H1 (cell line): ENCODE measurements at regions not wholly inside any gene's neighbourhood (a gene's known extent, or its start where the extent isn't known, plus 50 kb on each side); places are given as distances from the start of the nearest gene placed in this dataset.

Experiments
- CHD7 ChIP-seq: fragments of 300-600 bp; sonication (generic); IDR thresholded peaks from 2 replicates; pipeline ENCODE4 v1.7.1; 2012; ENCODE audit warnings: low read length, moderate library complexity, mild to moderate bottlenecking, inconsistent platforms; ENCODE audit not compliant: insufficient replicate concordance
- SIRT6 ChIP-seq: IDR thresholded peaks from one replicate; pipeline ENCODE4 v1.7.1; 2012; ENCODE audit warnings: low read length, inconsistent platforms

DNA sequence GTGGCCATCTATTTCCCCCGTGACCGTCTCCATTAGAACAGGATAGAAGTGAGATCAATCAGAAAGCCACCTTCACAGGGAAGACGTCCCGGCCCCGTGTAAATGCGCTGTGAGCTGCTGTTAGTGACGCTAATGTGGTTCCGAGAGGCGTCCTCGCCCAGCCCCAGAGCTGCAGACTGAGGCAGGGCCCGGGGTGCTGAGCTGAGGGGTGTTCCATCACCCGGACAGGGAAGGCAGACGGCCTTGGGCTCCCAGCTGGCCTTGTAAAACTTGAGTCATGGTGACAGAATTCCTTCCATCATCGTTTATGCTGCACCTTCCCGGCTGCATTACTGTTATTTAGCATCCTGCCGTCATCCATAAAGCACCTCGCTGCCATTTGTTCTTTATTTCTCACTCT, 195.3 kb upstream of the CTBP2 start (continued):
- no peak for TF ChIP-seq CHD7
- TF ChIP-seq SIRT6, result no peak
